HEK293 (cell line): ENCODE measurements at regions not wholly inside any gene's neighbourhood (a gene's known extent, or its start where the extent isn't known, plus 50 kb on each side); places are given as distances from the start of the nearest gene placed in this dataset.

Experiments used
- KLF1 ChIP-seq: fragments of 450-650 bp; formaldehyde crosslinking; IDR thresholded peaks from 2 replicates; pipeline ENCODE4 v1.5.1; 2016; ENCODE audit warnings: missing biosample characterization, missing genetic modification characterization
- ZNF404 ChIP-seq: fragments of 450-650 bp; formaldehyde crosslinking; IDR thresholded peaks from 2 replicates; pipeline ENCODE4 v1.5.1; 2017; ENCODE audit warnings: missing biosample characterization, missing genetic modification characterization

GRCh38 chr7:34497153-34497777 is 160.8 kb upstream of the NPSR1 start:
- TF ChIP-seq ZNF404 (tag by site-specific recombination) (no peak), KLF1 (tag by site-specific recombination) (no peak)
